HFFc6 (cell line): ENCODE measurements at regions not wholly inside any gene's neighbourhood (a gene's known extent, or its start where the extent isn't known, plus 50 kb on each side); places are given as distances from the start of the nearest gene placed in this dataset.

Source experiments
- DNase-seq: peaks from one replicate; pipeline ENCODE4 v3.0.0-alpha.2; 2018
- H3K27ac Mint-ChIP-seq: 2 replicates; pipeline ENCODE4 v1.8.0; 2020; ENCODE audit warnings: mild to moderate bottlenecking, mixed read lengths
- H3K27me3 Mint-ChIP-seq: 2 replicates; pipeline ENCODE4 v1.8.0; 2021; ENCODE audit warnings: mild to moderate bottlenecking, moderate library complexity, mixed read lengths; ENCODE audit not compliant: insufficient read depth
- H3K36me3 Mint-ChIP-seq: 2 replicates; pipeline ENCODE4 v1.8.0; 2021; ENCODE audit warnings: low read depth, mixed read lengths
- H3K4me1 Mint-ChIP-seq: 2 replicates; pipeline ENCODE4 v1.8.0; 2020; ENCODE audit warnings: low read depth, mixed read lengths
- H3K4me3 Mint-ChIP-seq: 2 replicates; pipeline ENCODE4 v1.8.0; 2020; ENCODE audit warnings: mild to moderate bottlenecking, moderate library complexity, mixed read lengths
- H3K9me3 Mint-ChIP-seq: 2 replicates; pipeline ENCODE4 v1.8.0; 2020; ENCODE audit warnings: mild to moderate bottlenecking, mixed read lengths
- TF ChIP-seq, protein P1 (sequence below): fragments of 200-600 bp; sonication (generic); IDR thresholded peaks from 2 replicates; pipeline ENCODE4 v1.5.0; 2021; ENCODE audit warnings: antibody characterized with exemption, mild to moderate bottlenecking

DNA sequence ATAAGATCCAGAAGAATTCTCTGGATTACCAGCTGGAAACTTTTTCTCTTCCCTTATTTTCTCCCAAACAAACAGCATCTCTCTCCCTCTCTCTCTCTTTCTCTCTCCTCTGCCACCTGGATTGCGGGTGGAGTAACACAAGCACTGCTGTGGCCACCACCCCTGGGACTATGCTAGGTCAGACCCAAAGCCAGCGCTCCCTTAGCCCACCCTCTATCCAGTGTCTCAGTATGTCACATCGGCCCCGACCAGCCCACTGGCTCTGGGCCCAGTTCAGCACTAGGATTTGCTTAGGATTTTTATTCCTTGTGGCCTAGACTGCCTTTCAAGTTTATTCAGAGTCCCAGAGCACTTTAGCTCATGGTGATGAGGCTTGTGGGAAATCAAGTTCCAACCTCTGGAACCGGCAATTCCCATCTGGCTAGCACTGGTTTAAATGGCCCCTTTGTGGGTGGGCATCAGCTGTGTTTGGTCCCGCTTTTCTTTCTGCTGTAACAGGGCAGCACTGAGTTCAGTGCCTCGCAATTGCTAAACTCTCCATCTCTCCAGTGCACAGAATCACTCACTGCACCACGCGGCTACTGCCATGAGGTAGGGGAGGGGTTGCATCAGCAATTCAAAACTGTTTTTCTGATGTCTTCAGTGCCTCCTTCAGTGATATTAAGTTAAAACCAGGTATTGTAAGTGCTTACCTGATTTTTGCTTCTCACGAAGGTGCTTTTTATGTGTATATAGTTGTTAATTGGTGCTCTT lies 1623.1 kb downstream of the SLITRK5 start:
- H3K27me3 Mint-ChIP-seq = no peaks in the 10 kb centered on the region
- no peak overlapping the region for H3K4me3 Mint-ChIP-seq
- H3K4me1 Mint-ChIP-seq = no peaks in the 10 kb centered on the region
- peaks cover 40% of the 10 kb centered on the region for H3K9me3 Mint-ChIP-seq
- no peaks in the 10 kb centered on the region; the same call in 1 of the 2 replicates for H3K36me3 Mint-ChIP-seq
- DNase-seq = no peak
- no peak overlapping the region for H3K27ac Mint-ChIP-seq
- TF ChIP-seq, protein P1, sequence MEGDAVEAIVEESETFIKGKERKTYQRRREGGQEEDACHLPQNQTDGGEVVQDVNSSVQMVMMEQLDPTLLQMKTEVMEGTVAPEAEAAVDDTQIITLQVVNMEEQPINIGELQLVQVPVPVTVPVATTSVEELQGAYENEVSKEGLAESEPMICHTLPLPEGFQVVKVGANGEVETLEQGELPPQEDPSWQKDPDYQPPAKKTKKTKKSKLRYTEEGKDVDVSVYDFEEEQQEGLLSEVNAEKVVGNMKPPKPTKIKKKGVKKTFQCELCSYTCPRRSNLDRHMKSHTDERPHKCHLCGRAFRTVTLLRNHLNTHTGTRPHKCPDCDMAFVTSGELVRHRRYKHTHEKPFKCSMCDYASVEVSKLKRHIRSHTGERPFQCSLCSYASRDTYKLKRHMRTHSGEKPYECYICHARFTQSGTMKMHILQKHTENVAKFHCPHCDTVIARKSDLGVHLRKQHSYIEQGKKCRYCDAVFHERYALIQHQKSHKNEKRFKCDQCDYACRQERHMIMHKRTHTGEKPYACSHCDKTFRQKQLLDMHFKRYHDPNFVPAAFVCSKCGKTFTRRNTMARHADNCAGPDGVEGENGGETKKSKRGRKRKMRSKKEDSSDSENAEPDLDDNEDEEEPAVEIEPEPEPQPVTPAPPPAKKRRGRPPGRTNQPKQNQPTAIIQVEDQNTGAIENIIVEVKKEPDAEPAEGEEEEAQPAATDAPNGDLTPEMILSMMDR = no peak

DNA sequence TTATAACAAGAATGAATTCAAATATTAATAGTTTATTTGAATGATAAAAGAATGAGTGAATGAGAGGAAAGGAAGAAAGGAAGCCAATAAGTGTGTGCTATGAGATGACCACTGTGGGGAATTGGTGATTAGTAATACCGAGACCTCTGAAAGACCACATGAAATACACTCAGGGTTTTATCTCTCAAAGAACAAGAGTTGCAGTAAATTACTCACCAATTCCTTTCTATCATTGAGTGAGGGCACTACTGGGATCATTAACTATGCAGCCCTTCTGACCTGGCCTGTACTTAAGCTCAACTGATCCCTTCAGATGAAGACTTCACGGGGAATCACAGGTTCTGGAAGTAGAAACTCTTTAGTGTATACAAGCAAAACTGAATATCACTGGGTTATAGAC lies 1636.1 kb downstream of the SLITRK5 start:
- DNase-seq = no peak
- H3K36me3 Mint-ChIP-seq = no peaks in the 10 kb centered on the region
- H3K27ac Mint-ChIP-seq = no peak overlapping the region
- H3K9me3 Mint-ChIP-seq = peaks cover 38% of the 10 kb centered on the region
- no peak overlapping the region for H3K4me3 Mint-ChIP-seq
- H3K27me3 Mint-ChIP-seq = no peaks in the 10 kb centered on the region
- H3K4me1 Mint-ChIP-seq = no peaks in the 10 kb centered on the region
- TF ChIP-seq, protein P1 = no peak

DNA sequence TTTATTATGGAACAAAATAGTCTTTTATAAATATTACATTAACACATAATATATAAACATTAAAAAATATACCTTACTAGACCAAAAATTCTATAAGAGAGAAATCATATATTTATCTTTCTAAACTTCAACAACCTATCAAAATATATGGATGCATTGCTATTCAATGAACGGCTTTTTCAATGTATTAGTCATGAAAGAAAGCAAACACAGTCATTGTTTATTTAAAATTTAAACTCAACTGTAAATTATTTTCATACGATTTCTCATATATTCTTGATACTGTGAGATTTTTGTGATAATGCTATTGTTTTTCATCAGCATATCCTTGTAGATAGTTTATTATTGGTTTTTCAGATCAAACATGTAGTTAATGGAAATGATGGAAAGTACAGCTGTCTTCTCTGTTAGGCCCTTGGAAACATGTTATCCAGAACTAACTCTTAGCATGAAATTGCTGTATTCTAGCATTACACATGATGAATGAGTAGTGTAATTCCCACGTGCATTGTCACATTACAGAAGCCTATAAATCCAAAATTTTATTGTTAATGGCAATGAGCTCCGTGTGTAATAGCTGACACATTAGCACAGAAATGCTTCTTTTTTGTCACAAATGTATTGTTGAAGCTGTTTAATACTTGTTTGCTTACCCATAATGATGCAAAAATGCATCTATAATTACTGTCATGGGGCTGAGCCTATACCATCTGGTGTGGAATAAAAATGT lies 1639.9 kb downstream of the SLITRK5 start:
- H3K27me3 Mint-ChIP-seq = no peaks in the 10 kb centered on the region
- DNase-seq = no peak
- H3K9me3 Mint-ChIP-seq = peaks cover 36% of the 10 kb centered on the region
- no peak overlapping the region for H3K27ac Mint-ChIP-seq
- TF ChIP-seq, protein P1 = no peak
- H3K36me3 Mint-ChIP-seq = no peaks in the 10 kb centered on the region
- H3K4me1 Mint-ChIP-seq = no peaks in the 10 kb centered on the region
- no peak overlapping the region for H3K4me3 Mint-ChIP-seq

DNA sequence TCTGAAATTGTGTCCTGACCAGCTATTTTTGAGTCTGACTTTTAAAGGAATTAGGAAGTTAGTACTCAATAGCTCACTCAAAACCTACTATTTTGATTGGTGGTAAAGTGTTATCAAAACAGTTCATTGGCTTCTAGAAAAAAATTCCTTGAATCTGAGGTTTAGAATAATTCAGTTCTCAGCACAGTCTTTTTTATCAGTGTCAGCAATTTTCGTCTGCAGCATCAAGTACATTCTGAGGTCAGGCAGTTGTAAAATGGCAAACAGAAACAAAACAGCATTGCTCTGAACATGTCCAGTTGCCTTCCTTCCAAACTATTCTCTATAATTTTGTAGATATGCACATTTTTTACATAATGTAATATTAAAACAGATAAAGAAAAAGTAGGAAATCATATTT lies 1644.1 kb downstream of the SLITRK5 start:
- Mint-ChIP-seq H3K27ac (no peak overlapping the region), H3K4me1 (no peaks in the 10 kb centered on the region), H3K4me3 (no peak overlapping the region), H3K9me3 (peaks cover 27% of the 10 kb centered on the region), H3K36me3 (no peaks in the 10 kb centered on the region), H3K27me3 (no peaks in the 10 kb centered on the region)
- DNase-seq = no peak
- TF ChIP-seq, protein P1 = no peak

DNA sequence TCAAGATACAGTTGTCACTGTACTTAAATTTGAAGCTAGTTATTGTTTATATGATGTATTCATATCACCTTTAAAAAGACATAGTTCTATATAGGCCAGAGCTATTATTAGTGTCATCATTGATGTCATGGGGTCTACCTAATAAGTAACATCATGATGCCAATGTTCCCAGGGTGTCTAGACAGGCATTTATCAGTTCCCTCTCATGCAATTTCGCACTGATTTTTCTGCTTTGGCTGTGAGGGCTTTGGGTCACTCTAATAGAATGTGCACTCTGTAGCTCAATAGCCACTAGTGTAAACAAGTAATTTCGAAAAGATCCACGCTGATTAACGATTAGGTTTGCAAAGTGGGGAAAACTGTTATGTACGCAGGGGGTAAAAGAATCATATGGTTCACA lies 1651.3 kb downstream of the SLITRK5 start:
- Mint-ChIP-seq H3K27ac (no peak overlapping the region), H3K27me3 (no peaks in the 10 kb centered on the region), H3K36me3 (no peaks in the 10 kb centered on the region), H3K4me1 (no peaks in the 10 kb centered on the region), H3K4me3 (no peak overlapping the region), H3K9me3 (peaks cover 30% of the 10 kb centered on the region)
- TF ChIP-seq, protein P1 = no peak
- no peak for DNase-seq
